Stimulated activated CD8-positive, alpha-beta memory T cell treated with anti-CD3 and anti-CD28 coated beads, Interleukin-4, amount 100 ng/mL, for 1 hour (primary cell): ENCODE measurements at regions not wholly inside any gene's neighbourhood (a gene's known extent, or its start where the extent isn't known, plus 50 kb on each side); places are given as distances from the start of the nearest gene placed in this dataset.
"Not testable (repeated sequence)": the region's sequence is repeated elsewhere in the genome, so short reads cannot be mapped to it uniquely, and the experiment has no call there.

Experiments
- DNase-seq, 2 donors: peaks; one replicate each; pipeline ENCODE4 v3.0.0-alpha.2; 2020; ENCODE audit warnings: low read depth in 2 of 2, low spot score in 1 of 2

- no peak for DNase-seq
Observed at GRCh38 chr11:127790592-127790991, 790.0 kb upstream of the KIRREL3 start.

- DNase-seq: no peak
Observed at GRCh38 chr11:127789927-127790326, 789.4 kb upstream of the KIRREL3 start.

- not testable (repeated sequence) for DNase-seq
Observed at GRCh38 chr11:127772938-127773337, 772.4 kb upstream of the KIRREL3 start.

GRCh38 chr11:127768931-127769330, 768.4 kb upstream of the KIRREL3 start:
- DNase-seq: not testable (repeated sequence)

GRCh38 chr11:127766734-127767133, 766.2 kb upstream of the KIRREL3 start:
- no peak for DNase-seq

GRCh38 chr11:127738771-127739286, 738.3 kb upstream of the KIRREL3 start:
- no peak for DNase-seq

GRCh38 chr11:127737499-127737898, 736.9 kb upstream of the KIRREL3 start:
- DNase-seq: no peak

GRCh38 chr11:127733552-127733951, 733.0 kb upstream of the KIRREL3 start:
- DNase-seq: no peak

GRCh38 chr11:127726367-127726766, 725.8 kb upstream of the KIRREL3 start:
- no peak for DNase-seq

- DNase-seq: no peak
Observed at GRCh38 chr11:127723714-127724113, 723.1 kb upstream of the KIRREL3 start.

GRCh38 chr11:127713226-127713625, 712.7 kb upstream of the KIRREL3 start:
- no peak for DNase-seq

GRCh38 chr11:127711748-127712147, 711.2 kb upstream of the KIRREL3 start:
- DNase-seq: no peak

- DNase-seq: no peak
Observed at GRCh38 chr11:127710831-127711230, 710.3 kb upstream of the KIRREL3 start.

GRCh38 chr11:127709960-127710359, 709.4 kb upstream of the KIRREL3 start:
- DNase-seq: no peak

GRCh38 chr11:127693686-127694085, 693.1 kb upstream of the KIRREL3 start:
- no peak for DNase-seq

GRCh38 chr11:127683321-127683720, 682.8 kb upstream of the KIRREL3 start:
- DNase-seq: no peak

- DNase-seq: no peak
Observed at GRCh38 chr11:127679816-127680545, 679.4 kb upstream of the KIRREL3 start.

GRCh38 chr11:127678631-127679030, 678.1 kb upstream of the KIRREL3 start:
- DNase-seq: no peak

GRCh38 chr11:127677660-127678425, 677.3 kb upstream of the KIRREL3 start:
- DNase-seq: no peak

GRCh38 chr11:127675581-127675980, 675.0 kb upstream of the KIRREL3 start:
- no peak for DNase-seq

GRCh38 chr11:127674754-127675153, 674.2 kb upstream of the KIRREL3 start:
- no peak for DNase-seq

GRCh38 chr11:127670374-127671119, 670.0 kb upstream of the KIRREL3 start:
- DNase-seq: no peak
